GM19372 (cell line): ENCODE measurements at regions not wholly inside any gene's neighbourhood (a gene's known extent, or its start where the extent isn't known, plus 50 kb on each side); places are given as distances from the start of the nearest gene placed in this dataset.
"Not testable (repeated sequence)": the region's sequence is repeated elsewhere in the genome, so short reads cannot be mapped to it uniquely, and the experiment has no call there.

Experiments used
- ATAC-seq: cut with Tn5 transposase; IDR thresholded peaks from one replicate; pipeline ENCODE4 v1.9.1; 2021; ENCODE audit warnings: mild to moderate bottlenecking, low read depth, moderate library complexity; ENCODE audit not compliant: unreplicated experiment

GRCh38 chrX:142804085-142804484, 221.6 kb upstream of the SPANXN4 start:
- no peak for ATAC-seq

- ATAC-seq, result no peak
These were observed 206.3 kb upstream of the SPANXN4 start for GRCh38 chrX:142819461-142819860.

DNA sequence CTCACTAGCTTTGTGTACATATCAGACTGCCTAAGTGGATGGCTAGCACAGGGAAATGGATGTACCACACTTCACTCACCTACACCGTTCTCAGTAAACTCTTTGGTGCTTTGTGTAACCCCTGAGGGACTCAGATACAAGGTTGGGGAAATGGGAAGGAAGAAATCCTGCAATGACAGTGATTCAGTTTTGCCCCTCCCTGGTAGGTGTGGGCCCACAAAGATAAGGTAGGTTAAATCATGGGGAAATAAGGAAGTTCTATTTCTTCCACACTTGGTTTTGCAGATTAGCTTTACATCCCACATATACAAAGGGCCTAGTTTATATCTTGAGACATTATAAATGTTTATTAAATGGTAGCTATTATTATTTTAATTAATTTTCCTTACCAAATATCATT, 197.6 kb upstream of the SPANXN4 start:
- no peak for ATAC-seq

- no peak for ATAC-seq
These were observed 193.7 kb upstream of the SPANXN4 start for GRCh38 chrX:142831961-142832530.

- no peak for ATAC-seq
These were observed 170.8 kb upstream of the SPANXN4 start for GRCh38 chrX:142854970-142855369.

DNA sequence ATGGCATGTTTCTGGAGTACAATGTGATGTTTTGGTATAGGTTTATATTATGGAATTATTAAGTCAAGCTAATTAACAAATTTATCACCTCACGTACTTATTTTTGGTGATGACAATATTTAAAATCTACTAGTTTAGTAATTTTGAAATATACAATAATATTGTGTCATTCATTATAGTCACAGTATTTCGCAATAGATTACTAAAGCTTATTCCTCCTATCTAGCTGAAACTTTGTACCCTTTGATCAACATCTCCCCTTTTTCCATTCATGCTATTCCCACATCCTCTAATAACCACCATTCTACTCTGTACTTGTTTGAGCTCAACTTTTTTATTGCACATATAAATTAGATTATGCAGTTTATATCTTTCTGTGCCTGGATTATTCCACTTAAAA, 164.8 kb upstream of the SPANXN4 start:
- no peak for ATAC-seq

GRCh38 chrX:142861557-142861956, 164.2 kb upstream of the SPANXN4 start:
- no peak for ATAC-seq

DNA sequence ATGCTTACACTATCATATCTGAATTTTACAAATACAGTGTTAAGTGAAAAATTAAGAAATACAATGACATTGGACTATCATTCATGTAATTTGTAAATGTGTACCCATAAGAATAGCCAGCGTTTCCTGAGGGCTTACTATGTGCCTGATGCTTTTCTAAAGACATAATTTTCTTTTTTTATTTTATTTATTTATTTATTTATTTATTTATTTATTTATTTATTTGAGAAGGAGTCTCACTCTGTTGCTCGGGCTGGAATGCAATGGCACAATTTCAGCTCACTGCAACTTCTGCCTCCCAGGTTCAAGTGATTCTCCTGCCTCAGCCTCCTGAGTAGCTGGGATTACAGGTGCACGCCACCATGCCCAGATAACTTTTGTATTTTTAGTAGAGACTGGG, 159.5 kb upstream of the SPANXN4 start:
- not testable (repeated sequence) for ATAC-seq

- no peak for ATAC-seq
These were observed 152.5 kb upstream of the SPANXN4 start for GRCh38 chrX:142873214-142873613.

DNA sequence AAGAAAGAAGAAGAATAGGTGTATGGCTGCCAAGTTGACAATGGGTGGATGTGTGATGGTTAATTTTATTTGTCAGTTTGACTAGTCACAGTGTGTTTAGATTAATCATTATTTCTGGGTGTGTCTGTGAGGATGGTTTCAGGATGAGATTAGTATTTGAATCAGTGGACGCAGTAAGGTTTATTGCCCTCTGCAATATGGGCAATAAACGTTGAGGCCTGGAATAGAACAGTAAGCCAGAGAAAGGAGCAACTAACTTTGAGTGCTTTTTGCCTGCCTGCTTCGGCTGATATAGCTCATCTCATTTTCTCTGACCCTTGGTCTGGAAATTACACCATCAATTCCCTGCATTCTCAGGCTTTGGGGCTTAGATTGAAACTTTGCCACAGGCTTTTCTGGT, 140.8 kb upstream of the SPANXN4 start:
- no peak for ATAC-seq

DNA sequence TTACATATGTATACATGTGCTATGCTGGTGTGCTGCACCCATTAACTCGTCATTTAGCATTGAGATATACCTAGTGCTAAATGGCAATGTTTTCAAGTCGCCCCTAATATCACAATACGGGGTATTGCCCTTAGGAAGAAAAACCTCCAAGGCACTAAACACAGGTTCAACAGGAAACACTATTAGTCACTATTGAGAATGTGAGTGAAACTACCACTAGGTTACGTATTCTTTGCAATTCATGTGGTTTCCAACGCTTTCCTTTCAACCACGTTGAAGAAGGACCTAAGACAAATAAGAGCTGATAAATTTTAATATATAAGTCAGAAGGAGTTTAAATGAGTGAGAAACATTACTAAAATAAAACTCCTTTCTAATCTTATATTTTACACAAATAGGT, 134.7 kb upstream of the SPANXN4 start:
- peak; percentile 56 for ATAC-seq

DNA sequence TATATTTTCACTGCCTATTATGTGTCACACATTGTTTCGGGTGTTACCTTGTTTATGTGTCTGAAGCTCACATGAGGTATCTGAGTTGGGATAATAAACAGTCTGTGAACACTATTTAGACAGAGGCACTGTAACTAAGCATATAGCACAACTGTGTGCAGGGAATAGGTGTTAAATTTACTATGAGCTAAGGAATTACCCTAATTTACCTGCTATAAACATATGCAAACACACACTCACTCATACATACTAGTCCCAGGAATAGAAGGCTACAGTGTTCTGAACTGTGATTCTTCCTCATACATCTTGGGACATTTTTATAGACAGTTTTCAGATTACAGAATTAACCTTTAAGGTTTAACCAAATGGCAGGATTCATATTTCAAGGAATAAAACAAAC, 127.6 kb upstream of the SPANXN4 start:
- no peak for ATAC-seq

DNA sequence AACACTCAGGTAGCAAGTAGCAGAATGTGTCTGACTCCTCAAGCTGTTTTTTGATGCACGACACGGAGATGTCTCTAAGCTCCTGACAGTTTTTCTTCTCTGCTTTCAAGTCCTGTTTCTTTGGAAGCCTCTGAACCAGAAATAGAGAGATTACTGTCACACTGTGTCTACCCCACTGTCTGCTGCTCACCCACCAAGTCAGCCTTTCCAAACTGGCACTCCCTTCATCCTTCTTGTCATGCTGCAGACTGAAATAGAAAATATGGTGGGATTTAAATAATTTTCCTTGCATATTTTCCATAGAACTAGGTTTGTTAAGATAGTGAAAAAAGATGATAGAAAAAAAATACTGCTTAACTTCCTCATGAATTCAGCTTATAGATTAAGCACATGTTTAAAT, 102.5 kb upstream of the SPANXN4 start:
- no peak for ATAC-seq

DNA sequence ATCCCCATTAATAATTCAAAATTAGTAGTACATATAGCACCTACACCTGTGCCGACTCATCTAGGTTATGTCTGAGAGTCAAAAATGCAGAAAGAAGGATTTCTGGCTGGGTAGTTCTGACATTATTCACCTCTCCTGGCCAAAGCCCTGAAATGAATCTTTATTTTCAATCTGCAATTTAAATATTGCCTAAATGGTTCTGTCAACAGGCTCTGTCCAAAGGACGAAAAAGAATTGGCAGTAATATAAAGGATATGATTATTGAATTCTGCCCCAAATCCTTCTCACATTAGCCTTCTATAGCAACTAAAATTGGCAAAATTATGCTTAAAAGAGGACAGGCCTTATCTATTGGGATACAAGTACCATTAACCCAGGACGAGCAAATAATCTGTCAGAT, 86.9 kb upstream of the SPANXN4 start:
- no peak for ATAC-seq

GRCh38 chrX:142972147-142972809, 53.5 kb upstream of the SPANXN4 start:
- ATAC-seq, result not testable (repeated sequence)
